GM23338 (cell line): ENCODE measurements at regions not wholly inside any gene's neighbourhood (a gene's known extent, or its start where the extent isn't known, plus 50 kb on each side); places are given as distances from the start of the nearest gene placed in this dataset.

Experiments used
- ATAC-seq: fragments of 200-7000 bp; cut with Tn5 transposase; 3 replicates; pipeline ENCODE4 v1.9.1; 2020
- DNase-seq: peaks from one replicate; pipeline ENCODE4 v3.0.0-alpha.2; 2015; ENCODE audit warnings: low spot score
- H2AFZ ChIP-seq: fragments of 200-600 bp; sonication (generic); 2 replicates; pipeline ENCODE4 v1.8.0; 2016; ENCODE audit warnings: antibody characterized with exemption, mild to moderate bottlenecking, moderate library complexity
- H3F3A ChIP-seq: fragments of 200-600 bp; sonication (generic); replicated peaks from 2 replicates; pipeline ENCODE4 v1.8.0; 2017; ENCODE audit warnings: antibody characterized with exemption, mixed run types, low read depth
- H3K27ac ChIP-seq: fragments of 200-600 bp; sonication (generic); 2 replicates; pipeline ENCODE4 v1.6.1; 2016; ENCODE audit warnings: low read depth
- H3K27me3 ChIP-seq: fragments of 200-600 bp; sonication (generic); 2 replicates; pipeline ENCODE4 v1.8.0; 2016; ENCODE audit warnings: mild to moderate bottlenecking, mixed run types, moderate library complexity; ENCODE audit not compliant: insufficient read depth
- H3K36me3 ChIP-seq: fragments of 200-600 bp; sonication (generic); 2 replicates; pipeline ENCODE4 v1.8.0; 2016; ENCODE audit warnings: mild to moderate bottlenecking; ENCODE audit not compliant: insufficient read depth
- H3K4me1 ChIP-seq: fragments of 200-600 bp; sonication (generic); 2 replicates; pipeline ENCODE4 v1.8.0; 2016; ENCODE audit warnings: mild to moderate bottlenecking, moderate library complexity; ENCODE audit not compliant: insufficient read depth
- H3K4me2 ChIP-seq: fragments of 200-600 bp; sonication (generic); 2 replicates; pipeline ENCODE4 v1.7.1; 2017; ENCODE audit warnings: mixed run types
- H3K4me3 ChIP-seq: fragments of 200-600 bp; sonication (generic); 2 replicates; pipeline ENCODE4 v1.6.1; 2016; ENCODE audit warnings: mixed run types
- H3K79me2 ChIP-seq: fragments of 200-600 bp; sonication (generic); replicated peaks from 2 replicates; pipeline ENCODE4 v1.8.0; 2017; ENCODE audit warnings: mild to moderate bottlenecking; ENCODE audit not compliant: insufficient read depth
- H3K9me2 ChIP-seq: fragments of 200-600 bp; sonication (generic); 2 replicates; pipeline ENCODE4 v1.8.0; 2017; ENCODE audit not compliant: insufficient read depth
- H4K20me1 ChIP-seq: fragments of 200-600 bp; sonication (generic); replicated peaks from 2 replicates; pipeline ENCODE4 v1.8.0; 2017; ENCODE audit warnings: mild to moderate bottlenecking; ENCODE audit not compliant: insufficient read depth
- H3K27ac Mint-ChIP-seq: 2 replicates; pipeline ENCODE4 v1.8.0; 2020; ENCODE audit warnings: inconsistent platforms, mild to moderate bottlenecking, moderate library complexity, mixed read lengths
- H3K27me3 Mint-ChIP-seq: 3 replicates; pipeline ENCODE4 v1.8.0; 2022; ENCODE audit warnings: low read depth, mild to moderate bottlenecking, moderate library complexity, mixed read lengths, inconsistent platforms; ENCODE audit not compliant: insufficient read depth, poor library complexity
- H3K36me3 Mint-ChIP-seq: 3 replicates; pipeline ENCODE4 v1.8.0; 2021; ENCODE audit warnings: low read depth, mild to moderate bottlenecking, inconsistent platforms, moderate library complexity, mixed read lengths
- H3K4me1 Mint-ChIP-seq: 3 replicates; pipeline ENCODE4 v1.8.0; 2020; ENCODE audit warnings: mild to moderate bottlenecking, inconsistent platforms, mixed read lengths
- H3K4me3 Mint-ChIP-seq: 3 replicates; pipeline ENCODE4 v1.8.0; 2021; ENCODE audit warnings: moderate library complexity, mild to moderate bottlenecking, inconsistent platforms, mixed read lengths
- H3K9me3 Mint-ChIP-seq: 3 replicates; pipeline ENCODE4 v1.8.0; 2020; ENCODE audit warnings: moderate library complexity, mild to moderate bottlenecking, inconsistent platforms, mixed read lengths
- CREB1 ChIP-seq: fragments of 250-450 bp; sonication (Bioruptor Pico); IDR thresholded peaks from 2 replicates; pipeline ENCODE4 v1.5.0; 2020; ENCODE audit warnings: low read depth, mild to moderate bottlenecking, moderate library complexity
- ETS1 ChIP-seq: IDR thresholded peaks from 2 replicates; pipeline ENCODE4 v1.6.1; 2016; ENCODE audit warnings: antibody characterized with exemption
- EZH2 ChIP-seq: fragments of 200-600 bp; sonication (generic); IDR thresholded peaks from one replicate; pipeline ENCODE4 v1.8.0; 2017; ENCODE audit warnings: antibody characterized with exemption, mild to moderate bottlenecking, low read depth; ENCODE audit not compliant: unreplicated experiment
- EZH2phosphoT487 ChIP-seq: fragments of 200-600 bp; sonication (generic); IDR thresholded peaks from one replicate; pipeline ENCODE4 v1.8.1; 2018; ENCODE audit warnings: antibody characterized with exemption; ENCODE audit not compliant: unreplicated experiment
- JUNB ChIP-seq: IDR thresholded peaks from one replicate; pipeline ENCODE4 v1.6.1; 2016; ENCODE audit warnings: antibody characterized with exemption; ENCODE audit not compliant: unreplicated experiment
- NANOG ChIP-seq: IDR thresholded peaks from 2 replicates; pipeline ENCODE4 v1.6.1; 2016; ENCODE audit warnings: antibody characterized with exemption, borderline replicate concordance
- POLR2AphosphoS5 ChIP-seq: IDR thresholded peaks from 2 replicates; pipeline ENCODE4 v1.6.1; 2016; ENCODE audit warnings: antibody characterized with exemption, low read depth
- STAT1 ChIP-seq: IDR thresholded peaks from one replicate; pipeline ENCODE4 v1.6.1; 2016; ENCODE audit warnings: antibody characterized with exemption; ENCODE audit not compliant: unreplicated experiment
- ZNF114 ChIP-seq: fragments of 250-450 bp; sonication (Bioruptor Pico); IDR thresholded peaks from 2 replicates; pipeline ENCODE4 v1.5.0; 2020; ENCODE audit warnings: mild to moderate bottlenecking, moderate library complexity
- ZNF331 ChIP-seq: fragments of 250-450 bp; sonication (Bioruptor Pico); IDR thresholded peaks from 2 replicates; pipeline ENCODE4 v1.5.0; 2020; ENCODE audit warnings: low read depth, mild to moderate bottlenecking, moderate library complexity
- ZNF462 ChIP-seq: fragments of 250-450 bp; sonication (Bioruptor Pico); IDR thresholded peaks from 2 replicates; pipeline ENCODE4 v1.5.0; 2020; ENCODE audit warnings: mild to moderate bottlenecking, moderate library complexity
- TF ChIP-seq, protein P1 (sequence below): IDR thresholded peaks from one replicate; pipeline ENCODE4 v1.6.1; 2018; ENCODE audit warnings: antibody characterized with exemption; ENCODE audit not compliant: unreplicated experiment
- TF ChIP-seq, protein P2 (sequence below), 2 experiments: fragments of 200-600 bp in 1 of 2; sonication (generic) in 1 of 2; conservative IDR thresholded peaks; 2 replicates each; pipeline versions ENCODE4 v1.5.1 to v1.6.1; 2016 to 2017; ENCODE audit warnings: antibody characterized with exemption in 2 of 2, low read depth in 2 of 2, mild to moderate bottlenecking in 2 of 2, moderate library complexity in 1 of 2

- Histone ChIP-seq H3K36me3 (no peaks in the 10 kb centered on the region), H3K27ac (no peak overlapping the region)
- TF ChIP-seq NANOG (no peak), STAT1 (no peak), ZNF331 (no peak), JUNB (no peak), ZNF462 (CRISPR knock-in tag) (no peak), CREB1 (CRISPR knock-in tag) (no peak), POLR2AphosphoS5 (no peak), ZNF114 (CRISPR knock-in tag) (no peak), ETS1 (no peak), EZH2phosphoT487 (no peak), EZH2 (no peak)
- TF ChIP-seq, protein P1, sequence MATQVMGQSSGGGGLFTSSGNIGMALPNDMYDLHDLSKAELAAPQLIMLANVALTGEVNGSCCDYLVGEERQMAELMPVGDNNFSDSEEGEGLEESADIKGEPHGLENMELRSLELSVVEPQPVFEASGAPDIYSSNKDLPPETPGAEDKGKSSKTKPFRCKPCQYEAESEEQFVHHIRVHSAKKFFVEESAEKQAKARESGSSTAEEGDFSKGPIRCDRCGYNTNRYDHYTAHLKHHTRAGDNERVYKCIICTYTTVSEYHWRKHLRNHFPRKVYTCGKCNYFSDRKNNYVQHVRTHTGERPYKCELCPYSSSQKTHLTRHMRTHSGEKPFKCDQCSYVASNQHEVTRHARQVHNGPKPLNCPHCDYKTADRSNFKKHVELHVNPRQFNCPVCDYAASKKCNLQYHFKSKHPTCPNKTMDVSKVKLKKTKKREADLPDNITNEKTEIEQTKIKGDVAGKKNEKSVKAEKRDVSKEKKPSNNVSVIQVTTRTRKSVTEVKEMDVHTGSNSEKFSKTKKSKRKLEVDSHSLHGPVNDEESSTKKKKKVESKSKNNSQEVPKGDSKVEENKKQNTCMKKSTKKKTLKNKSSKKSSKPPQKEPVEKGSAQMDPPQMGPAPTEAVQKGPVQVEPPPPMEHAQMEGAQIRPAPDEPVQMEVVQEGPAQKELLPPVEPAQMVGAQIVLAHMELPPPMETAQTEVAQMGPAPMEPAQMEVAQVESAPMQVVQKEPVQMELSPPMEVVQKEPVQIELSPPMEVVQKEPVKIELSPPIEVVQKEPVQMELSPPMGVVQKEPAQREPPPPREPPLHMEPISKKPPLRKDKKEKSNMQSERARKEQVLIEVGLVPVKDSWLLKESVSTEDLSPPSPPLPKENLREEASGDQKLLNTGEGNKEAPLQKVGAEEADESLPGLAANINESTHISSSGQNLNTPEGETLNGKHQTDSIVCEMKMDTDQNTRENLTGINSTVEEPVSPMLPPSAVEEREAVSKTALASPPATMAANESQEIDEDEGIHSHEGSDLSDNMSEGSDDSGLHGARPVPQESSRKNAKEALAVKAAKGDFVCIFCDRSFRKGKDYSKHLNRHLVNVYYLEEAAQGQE: no peak
- TF ChIP-seq, protein P2, sequence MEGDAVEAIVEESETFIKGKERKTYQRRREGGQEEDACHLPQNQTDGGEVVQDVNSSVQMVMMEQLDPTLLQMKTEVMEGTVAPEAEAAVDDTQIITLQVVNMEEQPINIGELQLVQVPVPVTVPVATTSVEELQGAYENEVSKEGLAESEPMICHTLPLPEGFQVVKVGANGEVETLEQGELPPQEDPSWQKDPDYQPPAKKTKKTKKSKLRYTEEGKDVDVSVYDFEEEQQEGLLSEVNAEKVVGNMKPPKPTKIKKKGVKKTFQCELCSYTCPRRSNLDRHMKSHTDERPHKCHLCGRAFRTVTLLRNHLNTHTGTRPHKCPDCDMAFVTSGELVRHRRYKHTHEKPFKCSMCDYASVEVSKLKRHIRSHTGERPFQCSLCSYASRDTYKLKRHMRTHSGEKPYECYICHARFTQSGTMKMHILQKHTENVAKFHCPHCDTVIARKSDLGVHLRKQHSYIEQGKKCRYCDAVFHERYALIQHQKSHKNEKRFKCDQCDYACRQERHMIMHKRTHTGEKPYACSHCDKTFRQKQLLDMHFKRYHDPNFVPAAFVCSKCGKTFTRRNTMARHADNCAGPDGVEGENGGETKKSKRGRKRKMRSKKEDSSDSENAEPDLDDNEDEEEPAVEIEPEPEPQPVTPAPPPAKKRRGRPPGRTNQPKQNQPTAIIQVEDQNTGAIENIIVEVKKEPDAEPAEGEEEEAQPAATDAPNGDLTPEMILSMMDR (conservative IDR thresholded peaks at IDR 0.05; ENCODE audit: low read depth in 2 of 2): no peak
These were observed 386.2 kb downstream of the RSL24D1 start for GRCh38 chr15:54810496-54810895.

More at GRCh38 chr15:54810496-54810895, 386.2 kb downstream of the RSL24D1 start:
- Histone ChIP-seq H4K20me1 (no peaks in the 10 kb centered on the region), H3K79me2 (no peaks in the 10 kb centered on the region), H3K4me2 (no peak overlapping the region), H2AFZ (no peak overlapping the region), H3F3A (no peaks in the 10 kb centered on the region), H3K27me3 (no peaks in the 10 kb centered on the region), H3K4me3 (no peak overlapping the region), H3K9me2 (no peaks in the 10 kb centered on the region), H3K4me1 (no peaks in the 10 kb centered on the region)
- H3K36me3 Mint-ChIP-seq: peaks cover 7% of the 10 kb centered on the region; the same call in 2 of the 3 replicates
- H3K27ac Mint-ChIP-seq: no peak overlapping the region
- peaks cover 41% of the 10 kb centered on the region for H3K9me3 Mint-ChIP-seq
- H3K4me1 Mint-ChIP-seq: no peaks in the 10 kb centered on the region
- no peak overlapping the region for H3K4me3 Mint-ChIP-seq
- DNase-seq (no peak), ATAC-seq (no peak)
- H3K27me3 Mint-ChIP-seq: no peaks in the 10 kb centered on the region
